Adipocyte (in vitro differentiated cells): ENCODE measurements at regions not wholly inside any gene's neighbourhood (a gene's known extent, or its start where the extent isn't known, plus 50 kb on each side); places are given as distances from the start of the nearest gene placed in this dataset.

Source experiments
- DNase-seq: peaks from one replicate; pipeline ENCODE4 v3.0.0-alpha.2; 2015; ENCODE audit warnings: low read depth
- H3K27me3 ChIP-seq: replicated peaks from 2 replicates; pipeline ENCODE4 v1.7.0; 2013; ENCODE audit warnings: mild to moderate bottlenecking, low read length, moderate library complexity; ENCODE audit not compliant: control insufficient read depth, insufficient read depth
- H3K36me3 ChIP-seq: 2 replicates; pipeline ENCODE4 v1.7.0; 2013; ENCODE audit warnings: low read length, mild to moderate bottlenecking, moderate library complexity; ENCODE audit not compliant: control insufficient read depth, insufficient read depth, severe bottlenecking
- H3K4me1 ChIP-seq: 2 replicates; pipeline ENCODE4 v1.7.0; 2013; ENCODE audit warnings: mild to moderate bottlenecking, low read length, moderate library complexity; ENCODE audit not compliant: control insufficient read depth, insufficient read depth
- H3K4me3 ChIP-seq: 2 replicates; pipeline ENCODE4 v1.7.0; 2013; ENCODE audit warnings: mild to moderate bottlenecking, low read length, moderate library complexity
- H3K9ac ChIP-seq: 2 replicates; pipeline ENCODE4 v1.7.0; 2013; ENCODE audit warnings: mild to moderate bottlenecking, low read length, moderate library complexity
- H3K9me3 ChIP-seq: 2 replicates; pipeline ENCODE4 v1.7.0; 2013; ENCODE audit warnings: mild to moderate bottlenecking, low read length, moderate library complexity; ENCODE audit not compliant: control insufficient read depth

- DNase-seq, result no peak
- Histone ChIP-seq H3K9ac (no peak overlapping the region), H3K9me3 (peaks cover under 1% of the 10 kb centered on the region), H3K4me1 (peaks cover 7% of the 10 kb centered on the region), H3K36me3 (no peaks in the 10 kb centered on the region), H3K27me3 (no peaks in the 10 kb centered on the region), H3K4me3 (no peak overlapping the region)
Measured at GRCh38 chr5:3300726-3301125, 294.9 kb upstream of the IRX1 start.

GRCh38 chr5:3299441-3299840, 296.2 kb upstream of the IRX1 start:
- no peaks in the 10 kb centered on the region for H3K27me3 ChIP-seq
- no peak for DNase-seq

GRCh38 chr5:3297853-3298252, 297.8 kb upstream of the IRX1 start:
- no peaks in the 10 kb centered on the region for H3K36me3 ChIP-seq
- peaks cover 7% of the 10 kb centered on the region for H3K9me3 ChIP-seq
- H3K9ac ChIP-seq, result no peak overlapping the region
- H3K27me3 ChIP-seq, result no peaks in the 10 kb centered on the region
- H3K4me1 ChIP-seq, result no peaks in the 10 kb centered on the region
- no peak for DNase-seq
- no peak overlapping the region for H3K4me3 ChIP-seq

More at GRCh38 chr5:3299441-3299840, 296.2 kb upstream of the IRX1 start:
- H3K4me3 ChIP-seq, result no peak overlapping the region
- H3K9me3 ChIP-seq, result peaks cover 7% of the 10 kb centered on the region
- H3K4me1 ChIP-seq, result peaks cover 7% of the 10 kb centered on the region
- H3K9ac ChIP-seq, result no peak overlapping the region
- no peaks in the 10 kb centered on the region for H3K36me3 ChIP-seq

GRCh38 chr5:3288325-3288724, 307.3 kb upstream of the IRX1 start:
- Histone ChIP-seq H3K27me3 (peaks cover 3% of the 10 kb centered on the region), H3K4me3 (no peak overlapping the region), H3K4me1 (no peaks in the 10 kb centered on the region), H3K9ac (no peak overlapping the region), H3K36me3 (no peaks in the 10 kb centered on the region), H3K9me3 (no peaks in the 10 kb centered on the region)
- no peak for DNase-seq

GRCh38 chr5:3287516-3287915, 308.1 kb upstream of the IRX1 start:
- Histone ChIP-seq H3K4me3 (no peak overlapping the region), H3K4me1 (no peaks in the 10 kb centered on the region), H3K36me3 (no peaks in the 10 kb centered on the region), H3K27me3 (peaks cover 3% of the 10 kb centered on the region), H3K9ac (no peak overlapping the region), H3K9me3 (no peaks in the 10 kb centered on the region)
- no peak for DNase-seq

- H3K36me3 ChIP-seq, result no peaks in the 10 kb centered on the region
- no peak overlapping the region for H3K9ac ChIP-seq
- no peaks in the 10 kb centered on the region for H3K9me3 ChIP-seq
- H3K4me1 ChIP-seq, result no peaks in the 10 kb centered on the region
- no peak for DNase-seq
- H3K27me3 ChIP-seq, result peaks cover 9% of the 10 kb centered on the region
- H3K4me3 ChIP-seq, result no peak overlapping the region
Measured at GRCh38 chr5:3285621-3286020, 310.0 kb upstream of the IRX1 start.

GRCh38 chr5:3284506-3284905, 311.1 kb upstream of the IRX1 start:
- H3K27me3 ChIP-seq, result peaks cover 9% of the 10 kb centered on the region
- no peaks in the 10 kb centered on the region for H3K4me1 ChIP-seq
- DNase-seq, result no peak
- no peaks in the 10 kb centered on the region for H3K36me3 ChIP-seq
- H3K9me3 ChIP-seq, result no peaks in the 10 kb centered on the region
- no peak overlapping the region for H3K4me3 ChIP-seq
- no peak overlapping the region for H3K9ac ChIP-seq

GRCh38 chr5:3282841-3283240, 312.8 kb upstream of the IRX1 start:
- H3K27me3 ChIP-seq, result peaks cover 12% of the 10 kb centered on the region
- no peak overlapping the region for H3K4me3 ChIP-seq
- no peaks in the 10 kb centered on the region for H3K4me1 ChIP-seq
- H3K36me3 ChIP-seq, result no peaks in the 10 kb centered on the region
- no peaks in the 10 kb centered on the region for H3K9me3 ChIP-seq
- no peak for DNase-seq
- H3K9ac ChIP-seq, result no peak overlapping the region

GRCh38 chr5:3281366-3281765, 314.3 kb upstream of the IRX1 start:
- no peak overlapping the region for H3K4me3 ChIP-seq
- no peaks in the 10 kb centered on the region for H3K9me3 ChIP-seq
- H3K4me1 ChIP-seq, result no peaks in the 10 kb centered on the region
- H3K27me3 ChIP-seq, result peaks cover 12% of the 10 kb centered on the region
- no peak overlapping the region for H3K9ac ChIP-seq
- H3K36me3 ChIP-seq, result no peaks in the 10 kb centered on the region
- DNase-seq, result no peak

- Histone ChIP-seq H3K9ac (no peak overlapping the region), H3K27me3 (peaks cover 9% of the 10 kb centered on the region)
Measured at GRCh38 chr5:3278643-3279042, 317.0 kb upstream of the IRX1 start.

GRCh38 chr5:3277590-3278196, 317.9 kb upstream of the IRX1 start:
- Histone ChIP-seq H3K9me3 (no peaks in the 10 kb centered on the region), H3K4me3 (no peak overlapping the region), H3K36me3 (no peaks in the 10 kb centered on the region), H3K4me1 (no peaks in the 10 kb centered on the region), H3K9ac (no peak overlapping the region), H3K27me3 (peaks cover 9% of the 10 kb centered on the region)
- no peak for DNase-seq

More at GRCh38 chr5:3278643-3279042, 317.0 kb upstream of the IRX1 start:
- no peak for DNase-seq
- no peak overlapping the region for H3K4me3 ChIP-seq
- no peaks in the 10 kb centered on the region for H3K4me1 ChIP-seq
- H3K36me3 ChIP-seq, result no peaks in the 10 kb centered on the region
- no peaks in the 10 kb centered on the region for H3K9me3 ChIP-seq

GRCh38 chr5:3276896-3277295, 318.7 kb upstream of the IRX1 start:
- peaks cover 9% of the 10 kb centered on the region for H3K27me3 ChIP-seq
- no peaks in the 10 kb centered on the region for H3K36me3 ChIP-seq
- no peaks in the 10 kb centered on the region for H3K9me3 ChIP-seq
- H3K9ac ChIP-seq, result no peak overlapping the region
- no peaks in the 10 kb centered on the region for H3K4me1 ChIP-seq
- DNase-seq, result no peak
- H3K4me3 ChIP-seq, result no peak overlapping the region
